WERI-Rb-1 (cell line): ENCODE measurements at regions not wholly inside any gene's neighbourhood (a gene's known extent, or its start where the extent isn't known, plus 50 kb on each side); places are given as distances from the start of the nearest gene placed in this dataset.

Source experiments
- DNase-seq: peaks from one replicate; pipeline ENCODE4 v3.0.0-alpha.2; 2020
- H3K27ac ChIP-seq: fragments of 250-450 bp; sonication (Bioruptor Pico); 2 replicates; pipeline ENCODE4 v1.5.1; 2020; ENCODE audit warnings: mild to moderate bottlenecking, moderate library complexity
- H3K27me3 ChIP-seq: fragments of 250-450 bp; sonication (Bioruptor Pico); 2 replicates; pipeline ENCODE4 v1.5.1; 2021; ENCODE audit warnings: mild to moderate bottlenecking, low read depth, moderate library complexity; ENCODE audit not compliant: insufficient read depth, severe bottlenecking
- H3K36me3 ChIP-seq: fragments of 250-450 bp; sonication (Bioruptor Pico); 2 replicates; pipeline ENCODE4 v1.5.1; 2020; ENCODE audit warnings: mild to moderate bottlenecking, moderate library complexity
- H3K4me3 ChIP-seq: 2 replicates; pipeline ENCODE4 v1.5.1; 2011; ENCODE audit warnings: low read depth, mild to moderate bottlenecking, control low read depth, low read length
- H3K9me3 ChIP-seq: fragments of 250-450 bp; sonication (Bioruptor Pico); 2 replicates; pipeline ENCODE4 v1.5.1; 2021; ENCODE audit warnings: mild to moderate bottlenecking, moderate library complexity; ENCODE audit not compliant: severe bottlenecking
- TF ChIP-seq, protein P1 (sequence below): IDR thresholded peaks from 2 replicates; pipeline ENCODE4 v1.5.1; 2011; ENCODE audit warnings: low read depth, mild to moderate bottlenecking, control low read depth, inconsistent platforms, low read length

DNA sequence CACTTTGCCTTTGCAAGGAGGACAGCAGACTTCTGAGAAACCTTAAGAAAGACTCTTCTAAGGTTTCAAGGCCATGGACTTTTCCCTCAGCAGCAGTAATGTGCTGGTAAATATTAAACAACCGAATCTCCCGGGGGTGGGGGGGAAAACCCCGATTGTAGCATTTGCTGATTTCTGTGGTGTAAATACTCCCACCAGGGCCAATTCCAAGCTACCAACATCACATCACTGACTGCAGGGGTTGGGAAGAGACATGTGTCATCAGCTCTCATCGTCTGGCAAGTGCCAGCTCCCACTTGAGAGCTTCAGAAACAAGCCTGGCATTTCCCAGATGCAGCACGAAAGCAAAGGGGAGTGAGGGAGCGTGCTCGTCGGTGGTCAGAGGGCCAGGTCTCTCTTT lies 101.2 kb downstream of the BCOR start:
- Histone ChIP-seq H3K27ac (no peak overlapping the region), H3K4me3 (no peak overlapping the region), H3K36me3 (no peaks in the 10 kb centered on the region), H3K9me3 (no peaks in the 10 kb centered on the region), H3K27me3 (peaks cover 25% of the 10 kb centered on the region)
- no peak for DNase-seq
- TF ChIP-seq, protein P1, sequence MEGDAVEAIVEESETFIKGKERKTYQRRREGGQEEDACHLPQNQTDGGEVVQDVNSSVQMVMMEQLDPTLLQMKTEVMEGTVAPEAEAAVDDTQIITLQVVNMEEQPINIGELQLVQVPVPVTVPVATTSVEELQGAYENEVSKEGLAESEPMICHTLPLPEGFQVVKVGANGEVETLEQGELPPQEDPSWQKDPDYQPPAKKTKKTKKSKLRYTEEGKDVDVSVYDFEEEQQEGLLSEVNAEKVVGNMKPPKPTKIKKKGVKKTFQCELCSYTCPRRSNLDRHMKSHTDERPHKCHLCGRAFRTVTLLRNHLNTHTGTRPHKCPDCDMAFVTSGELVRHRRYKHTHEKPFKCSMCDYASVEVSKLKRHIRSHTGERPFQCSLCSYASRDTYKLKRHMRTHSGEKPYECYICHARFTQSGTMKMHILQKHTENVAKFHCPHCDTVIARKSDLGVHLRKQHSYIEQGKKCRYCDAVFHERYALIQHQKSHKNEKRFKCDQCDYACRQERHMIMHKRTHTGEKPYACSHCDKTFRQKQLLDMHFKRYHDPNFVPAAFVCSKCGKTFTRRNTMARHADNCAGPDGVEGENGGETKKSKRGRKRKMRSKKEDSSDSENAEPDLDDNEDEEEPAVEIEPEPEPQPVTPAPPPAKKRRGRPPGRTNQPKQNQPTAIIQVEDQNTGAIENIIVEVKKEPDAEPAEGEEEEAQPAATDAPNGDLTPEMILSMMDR = no peak

DNA sequence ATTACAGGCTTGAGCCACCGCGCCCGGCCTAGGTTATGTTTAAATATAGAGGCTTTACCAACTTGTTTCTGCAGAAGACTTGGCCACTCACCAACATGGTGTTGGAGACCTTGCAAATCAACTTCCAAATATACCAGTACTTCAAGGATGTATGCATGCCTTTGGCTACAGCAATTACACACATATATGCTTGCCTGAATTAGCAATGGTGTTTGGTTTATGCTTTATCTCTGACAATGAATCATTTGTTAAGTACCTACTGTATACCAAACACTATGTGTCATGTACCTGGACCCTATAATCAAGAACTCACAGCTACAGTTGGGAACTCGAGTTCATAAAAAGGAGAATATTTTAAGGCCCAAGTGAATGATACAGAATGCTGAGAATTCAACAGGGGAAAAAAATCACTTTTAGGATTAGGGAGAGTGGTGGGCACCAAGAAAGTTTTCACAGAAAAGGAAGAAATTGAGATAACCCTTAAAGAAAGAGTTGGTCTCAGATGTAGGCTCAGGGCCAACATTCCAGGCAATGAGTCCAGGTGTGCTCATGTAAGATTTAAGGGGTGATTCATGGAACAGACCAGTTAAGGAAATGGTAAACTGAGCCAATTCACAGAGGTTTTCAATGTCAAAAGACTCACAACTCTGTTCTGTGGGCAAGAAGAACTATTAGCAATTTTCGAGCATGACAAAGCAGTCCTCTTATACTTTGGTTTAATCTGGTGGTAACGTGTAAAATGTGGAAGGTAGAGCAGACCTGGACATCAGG lies 98.9 kb downstream of the BCOR start:
- H3K4me3 ChIP-seq = no peak overlapping the region
- no peak for DNase-seq
- peaks cover 26% of the 10 kb centered on the region for H3K27me3 ChIP-seq
- no peaks in the 10 kb centered on the region for H3K9me3 ChIP-seq
- no peak overlapping the region for H3K27ac ChIP-seq
- no peaks in the 10 kb centered on the region for H3K36me3 ChIP-seq
- TF ChIP-seq, protein P1 = no peak
